Liver (tissue), 8 donors: ENCODE measurements at regions not wholly inside any gene's neighbourhood (a gene's known extent, or its start where the extent isn't known, plus 50 kb on each side); places are given as distances from the start of the nearest gene placed in this dataset.

Source experiments
- DNase-seq: peaks from one replicate; pipeline ENCODE4 v3.0.0-alpha.2; 2017; ENCODE audit warnings: low spot score
- H3K27ac ChIP-seq, 2 donors: one replicate each; pipeline ENCODE4 v1.7.0; 2013; ENCODE audit warnings: inconsistent platforms in 2 of 2, low read length in 2 of 2, control low read depth in 1 of 2, low read depth in 1 of 2, mild to moderate bottlenecking in 1 of 2
- H3K27me3 ChIP-seq, 4 donors: one replicate each; pipeline versions ENCODE4 v1.6.1 to v1.7.0; 2013; ENCODE audit warnings: low read length in 3 of 4, inconsistent platforms in 1 of 4, mild to moderate bottlenecking in 1 of 4, moderate library complexity in 1 of 4; ENCODE audit not compliant: control insufficient read depth in 4 of 4, insufficient read depth in 4 of 4
- H3K36me3 ChIP-seq, 4 donors: one replicate each; pipeline versions ENCODE4 v1.6.1 to v1.7.0; 2013; ENCODE audit warnings: low read length in 3 of 4, mild to moderate bottlenecking in 3 of 4, low read depth in 1 of 4, moderate library complexity in 1 of 4; ENCODE audit not compliant: control insufficient read depth in 4 of 4, insufficient read depth in 3 of 4
- H3K4me1 ChIP-seq, 4 donors: one replicate each; pipeline versions ENCODE4 v1.6.1 to v1.7.0; 2013; ENCODE audit warnings: low read length in 3 of 4, mild to moderate bottlenecking in 3 of 4, moderate library complexity in 1 of 4; ENCODE audit not compliant: control insufficient read depth in 4 of 4, insufficient read depth in 4 of 4
- H3K4me3 ChIP-seq, 3 donors: one replicate each; pipeline versions ENCODE4 v1.6.1 to v1.7.0; 2013; ENCODE audit warnings: low read length in 3 of 3, control low read depth in 1 of 3, low read depth in 1 of 3, mild to moderate bottlenecking in 1 of 3
- H3K9ac ChIP-seq, 2 donors: one replicate each; pipeline ENCODE4 v1.7.0; 2013; ENCODE audit warnings: low read length in 2 of 2, mild to moderate bottlenecking in 2 of 2, moderate library complexity in 2 of 2, control low read depth in 1 of 2, low read depth in 1 of 2
- H3K9me3 ChIP-seq, 4 donors: one replicate each; pipeline versions ENCODE4 v1.6.1 to v1.7.0; 2013; ENCODE audit warnings: low read length in 3 of 4; ENCODE audit not compliant: control insufficient read depth in 4 of 4
- EGR1 ChIP-seq, 2 donors: IDR thresholded peaks; 2 replicates each; pipeline ENCODE4 v1.6.1; 2016 to 2018; ENCODE audit warnings: antibody characterized with exemption in 2 of 2, low read depth in 2 of 2
- FOXA2 ChIP-seq: IDR thresholded peaks from 2 replicates; pipeline ENCODE4 v1.6.1; 2016; ENCODE audit warnings: antibody characterized with exemption
- GABPA ChIP-seq, 2 donors: IDR thresholded peaks in 1 of 2; conservative IDR thresholded peaks in 1 of 2; 2 replicates each; pipeline ENCODE4 v1.6.1; 2016; ENCODE audit warnings: antibody characterized with exemption in 2 of 2, mild to moderate bottlenecking in 1 of 2, moderate library complexity in 1 of 2
- HNF4A ChIP-seq, 2 donors: conservative IDR thresholded peaks; 2 replicates each; pipeline ENCODE4 v1.6.1; 2016; ENCODE audit warnings: antibody characterized with exemption in 2 of 2, mild to moderate bottlenecking in 2 of 2
- HNF4G ChIP-seq: IDR thresholded peaks from 2 replicates; pipeline ENCODE4 v1.6.1; 2016; ENCODE audit warnings: antibody characterized with exemption
- JUND ChIP-seq, 2 donors: IDR thresholded peaks; 2 replicates each; pipeline ENCODE4 v1.6.1; 2016; ENCODE audit warnings: antibody characterized with exemption in 2 of 2
- NR2F2 ChIP-seq: IDR thresholded peaks from 2 replicates; pipeline ENCODE4 v1.6.1; 2016; ENCODE audit warnings: antibody characterized with exemption
- RAD21 ChIP-seq, 2 donors: IDR thresholded peaks; 2 replicates each; pipeline ENCODE4 v1.6.1; 2016; ENCODE audit warnings: antibody characterized with exemption in 2 of 2, mild to moderate bottlenecking in 2 of 2
- RXRA ChIP-seq, 2 donors: IDR thresholded peaks; 2 replicates each; pipeline ENCODE4 v1.6.1; 2017 to 2018; ENCODE audit warnings: antibody characterized with exemption in 2 of 2, mild to moderate bottlenecking in 1 of 2
- SP1 ChIP-seq: IDR thresholded peaks from 2 replicates; pipeline ENCODE4 v1.6.1; 2018; ENCODE audit warnings: antibody characterized with exemption, mild to moderate bottlenecking
- TAF1 ChIP-seq: conservative IDR thresholded peaks from 2 replicates; pipeline ENCODE4 v1.6.1; 2016; ENCODE audit warnings: antibody characterized with exemption, mild to moderate bottlenecking
- YY1 ChIP-seq: IDR thresholded peaks from 2 replicates; pipeline ENCODE4 v1.6.1; 2016; ENCODE audit warnings: antibody characterized with exemption, mild to moderate bottlenecking
- ZBTB33 ChIP-seq: IDR thresholded peaks from 2 replicates; pipeline ENCODE4 v1.6.1; 2016; ENCODE audit warnings: antibody characterized with exemption
- WGBS: extraction: QIAGEN DNeasy Blood & Tissue Kit; methylation state at CpG from one replicate; pipeline ENCODE4 v1.1.7; 2013; 5-methylcytosine and 5-hydroxymethylcytosine counted together
- TF ChIP-seq, protein P1 (sequence below): IDR thresholded peaks from 2 replicates; pipeline ENCODE4 v1.6.1; 2016; ENCODE audit warnings: antibody characterized with exemption, mild to moderate bottlenecking
- TF ChIP-seq, protein P2 (sequence below): IDR thresholded peaks from 2 replicates; pipeline ENCODE4 v1.6.1; 2016; ENCODE audit warnings: antibody characterized with exemption
- TF ChIP-seq, protein P3 (sequence below): fragments of 150-350 bp; IDR thresholded peaks from 2 replicates; pipeline ENCODE4 v1.5.1; 2017; ENCODE audit warnings: improper control_type of control experiment, low read depth, low read length; ENCODE audit not compliant: missing input control
- donor health status: healthy.
- donor health status: healthy.
- donor health status: healthy.
- donor health status: healthy.
- donor health status: healthy.

DNA sequence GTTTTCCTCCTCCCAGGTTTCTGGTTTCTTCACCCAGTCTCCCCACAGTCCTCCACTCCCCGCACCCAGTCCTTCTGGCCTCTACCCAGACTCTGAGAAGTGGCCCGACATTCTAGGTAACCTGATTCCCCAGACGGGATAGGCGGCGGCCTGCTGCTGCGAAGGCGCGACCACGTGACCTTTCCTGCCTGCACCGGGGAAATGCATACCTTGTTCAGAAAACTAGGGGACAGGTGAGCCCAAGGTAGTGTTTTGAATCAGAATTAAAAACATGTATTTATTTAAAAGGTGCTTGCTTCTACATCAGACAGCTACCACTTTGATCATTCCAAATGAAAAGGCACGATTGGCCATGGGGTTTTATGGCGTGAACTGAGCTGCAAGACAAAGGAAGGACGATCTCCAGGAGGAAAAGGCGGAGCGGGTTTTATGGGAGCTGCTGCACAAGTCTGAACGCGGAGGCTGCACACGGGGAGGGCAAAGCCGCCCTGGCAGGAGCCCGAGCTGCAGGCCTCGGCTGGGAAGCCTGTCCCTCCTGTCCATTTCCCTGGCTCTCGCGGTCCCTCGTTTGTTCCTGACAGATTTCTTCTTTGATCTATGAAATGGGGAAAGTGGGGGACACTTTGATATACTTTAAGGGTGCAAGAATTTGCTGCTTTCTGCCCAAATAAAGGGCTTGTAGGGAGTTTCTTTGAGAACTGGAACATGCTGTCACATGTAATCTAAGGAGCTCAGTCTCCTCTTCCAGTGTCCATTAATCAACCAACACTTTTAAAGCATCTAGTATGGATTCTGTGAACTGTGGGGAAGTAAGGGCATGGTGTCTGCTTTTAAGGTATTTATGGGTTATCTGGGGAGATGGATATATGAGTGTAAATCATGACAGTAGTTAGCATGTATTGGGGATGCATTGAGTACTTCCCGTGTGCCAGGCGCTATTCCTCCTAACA, 150.9 kb downstream of the SPRY1 start:
- Histone ChIP-seq H3K4me1 (peaks cover 0 to 10% (median 5%) of the 10 kb centered on the region in 4 donors), H3K9ac (no peak overlapping the region), H3K9me3 (no peaks in the 10 kb centered on the region), H3K27ac (no peak overlapping the region), H3K27me3 (no peaks in the 10 kb centered on the region), H3K4me3 (no peak overlapping the region), H3K36me3 (no peaks in the 10 kb centered on the region)
- peak; percentile 41 for DNase-seq
- WGBS: 88% methylated on average over 26 of the region's 26 CpGs
- TF ChIP-seq, protein P1, sequence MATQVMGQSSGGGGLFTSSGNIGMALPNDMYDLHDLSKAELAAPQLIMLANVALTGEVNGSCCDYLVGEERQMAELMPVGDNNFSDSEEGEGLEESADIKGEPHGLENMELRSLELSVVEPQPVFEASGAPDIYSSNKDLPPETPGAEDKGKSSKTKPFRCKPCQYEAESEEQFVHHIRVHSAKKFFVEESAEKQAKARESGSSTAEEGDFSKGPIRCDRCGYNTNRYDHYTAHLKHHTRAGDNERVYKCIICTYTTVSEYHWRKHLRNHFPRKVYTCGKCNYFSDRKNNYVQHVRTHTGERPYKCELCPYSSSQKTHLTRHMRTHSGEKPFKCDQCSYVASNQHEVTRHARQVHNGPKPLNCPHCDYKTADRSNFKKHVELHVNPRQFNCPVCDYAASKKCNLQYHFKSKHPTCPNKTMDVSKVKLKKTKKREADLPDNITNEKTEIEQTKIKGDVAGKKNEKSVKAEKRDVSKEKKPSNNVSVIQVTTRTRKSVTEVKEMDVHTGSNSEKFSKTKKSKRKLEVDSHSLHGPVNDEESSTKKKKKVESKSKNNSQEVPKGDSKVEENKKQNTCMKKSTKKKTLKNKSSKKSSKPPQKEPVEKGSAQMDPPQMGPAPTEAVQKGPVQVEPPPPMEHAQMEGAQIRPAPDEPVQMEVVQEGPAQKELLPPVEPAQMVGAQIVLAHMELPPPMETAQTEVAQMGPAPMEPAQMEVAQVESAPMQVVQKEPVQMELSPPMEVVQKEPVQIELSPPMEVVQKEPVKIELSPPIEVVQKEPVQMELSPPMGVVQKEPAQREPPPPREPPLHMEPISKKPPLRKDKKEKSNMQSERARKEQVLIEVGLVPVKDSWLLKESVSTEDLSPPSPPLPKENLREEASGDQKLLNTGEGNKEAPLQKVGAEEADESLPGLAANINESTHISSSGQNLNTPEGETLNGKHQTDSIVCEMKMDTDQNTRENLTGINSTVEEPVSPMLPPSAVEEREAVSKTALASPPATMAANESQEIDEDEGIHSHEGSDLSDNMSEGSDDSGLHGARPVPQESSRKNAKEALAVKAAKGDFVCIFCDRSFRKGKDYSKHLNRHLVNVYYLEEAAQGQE: no peak
- TF ChIP-seq EGR1 (IDR thresholded peaks at IDR 0.05; ENCODE audit: low read depth in 2 of 2) (no peak), FOXA2 (no peak), GABPA (IDR thresholded peaks at IDR 0.05 in 1 of 2, conservative IDR thresholded peaks at IDR 0.05 in 1 of 2) (no peak), HNF4A (conservative IDR thresholded peaks at IDR 0.05) (no peak), JUND (IDR thresholded peaks at IDR 0.05) (no peak), RAD21 (IDR thresholded peaks at IDR 0.05) (no peak), HNF4G (no peak), NR2F2 (no peak), YY1 (no peak), SP1 (no peak), TAF1 (no peak), ZBTB33 (no peak)
- TF ChIP-seq, protein P2, sequence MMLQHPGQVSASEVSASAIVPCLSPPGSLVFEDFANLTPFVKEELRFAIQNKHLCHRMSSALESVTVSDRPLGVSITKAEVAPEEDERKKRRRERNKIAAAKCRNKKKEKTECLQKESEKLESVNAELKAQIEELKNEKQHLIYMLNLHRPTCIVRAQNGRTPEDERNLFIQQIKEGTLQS: no peak

DNA sequence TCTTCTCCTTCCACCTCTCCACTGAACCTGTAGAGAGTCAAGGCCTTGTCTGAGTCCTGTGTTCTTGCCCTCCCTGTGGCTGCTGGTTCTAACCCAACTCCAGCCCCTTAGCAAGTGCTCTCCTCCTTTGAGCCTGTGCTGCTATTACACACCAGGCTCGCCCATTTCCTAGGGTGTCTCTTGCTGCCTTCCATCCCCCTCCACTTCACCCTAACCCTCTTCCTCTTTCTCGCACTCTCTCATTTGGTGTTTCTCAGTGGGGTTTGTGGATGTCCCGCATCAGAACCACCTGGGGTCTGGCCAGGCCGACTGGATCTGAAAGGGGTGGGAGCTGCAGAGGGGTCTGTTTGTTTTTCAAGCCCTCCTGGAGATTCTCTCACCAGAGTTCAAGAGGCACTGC, 156.7 kb downstream of the SPRY1 start:
- no peaks in the 10 kb centered on the region for H3K9me3 ChIP-seq
- no peak for DNase-seq
- no peak overlapping the region for H3K4me3 ChIP-seq
- peaks cover 5 to 28% (median 22%) of the 10 kb centered on the region in 4 donors for H3K4me1 ChIP-seq
- no peaks in the 10 kb centered on the region for H3K27me3 ChIP-seq
- WGBS: 85% methylated on average over 4 of the region's 4 CpGs
- H3K36me3 ChIP-seq: no peaks in the 10 kb centered on the region
- H3K9ac ChIP-seq: no peak overlapping the region
- H3K27ac ChIP-seq: no peak overlapping the region
- TF ChIP-seq, protein P3, sequence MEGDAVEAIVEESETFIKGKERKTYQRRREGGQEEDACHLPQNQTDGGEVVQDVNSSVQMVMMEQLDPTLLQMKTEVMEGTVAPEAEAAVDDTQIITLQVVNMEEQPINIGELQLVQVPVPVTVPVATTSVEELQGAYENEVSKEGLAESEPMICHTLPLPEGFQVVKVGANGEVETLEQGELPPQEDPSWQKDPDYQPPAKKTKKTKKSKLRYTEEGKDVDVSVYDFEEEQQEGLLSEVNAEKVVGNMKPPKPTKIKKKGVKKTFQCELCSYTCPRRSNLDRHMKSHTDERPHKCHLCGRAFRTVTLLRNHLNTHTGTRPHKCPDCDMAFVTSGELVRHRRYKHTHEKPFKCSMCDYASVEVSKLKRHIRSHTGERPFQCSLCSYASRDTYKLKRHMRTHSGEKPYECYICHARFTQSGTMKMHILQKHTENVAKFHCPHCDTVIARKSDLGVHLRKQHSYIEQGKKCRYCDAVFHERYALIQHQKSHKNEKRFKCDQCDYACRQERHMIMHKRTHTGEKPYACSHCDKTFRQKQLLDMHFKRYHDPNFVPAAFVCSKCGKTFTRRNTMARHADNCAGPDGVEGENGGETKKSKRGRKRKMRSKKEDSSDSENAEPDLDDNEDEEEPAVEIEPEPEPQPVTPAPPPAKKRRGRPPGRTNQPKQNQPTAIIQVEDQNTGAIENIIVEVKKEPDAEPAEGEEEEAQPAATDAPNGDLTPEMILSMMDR: no peak
- TF ChIP-seq, protein P1: no peak
- no peak for TF ChIP-seq YY1
- no peak for TF ChIP-seq SP1
- TF ChIP-seq ZBTB33: no peak
- TF ChIP-seq NR2F2: no peak
- no peak for TF ChIP-seq JUND (IDR thresholded peaks at IDR 0.05)
- no peak for TF ChIP-seq RXRA (IDR thresholded peaks at IDR 0.05)
- TF ChIP-seq EGR1 (IDR thresholded peaks at IDR 0.05; ENCODE audit: low read depth in 2 of 2): no peak
- TF ChIP-seq RAD21 (IDR thresholded peaks at IDR 0.05): no peak
- no peak for TF ChIP-seq HNF4A (conservative IDR thresholded peaks at IDR 0.05)
- TF ChIP-seq, protein P2: no peak
